IMR-90 (cell line): ENCODE measurements at regions not wholly inside any gene's neighbourhood (a gene's known extent, or its start where the extent isn't known, plus 50 kb on each side); places are given as distances from the start of the nearest gene placed in this dataset.

Experiments used
- ATAC-seq: fragments of 200-7000 bp; cut with Tn5 transposase; 2 replicates; pipeline ENCODE4 v1.9.1; 2020; ENCODE audit warnings: low read depth, mild to moderate bottlenecking, moderate library complexity
- BruUV-seq: library from RNA; stranded (reverse); fragments of 400-500 nt; replicated peaks from 2 replicates; lab custom pipeline; 2021; lab: Mats Ljungman, UMichigan
- CTCF ChIA-PET: fragments of 300-600 bp; formaldehyde crosslinking; extraction: SDS; loops from one replicate; lab custom pipeline; 2021; ENCODE audit warnings: antibody characterized with exemption; lab: Yijun Ruan, JAX
- POLR2A ChIA-PET: fragments of 300-600 bp; sonication (Branson Sonifier 250); formaldehyde crosslinking; loops from one replicate; lab custom pipeline; 2022; ENCODE audit warnings: antibody characterized with exemption; ENCODE audit not compliant: unreplicated experiment; lab: Charles Lee
- DNase-seq: peaks from one replicate; pipeline ENCODE4 v3.0.0; 2013
- H2AFZ ChIP-seq: replicated peaks from 2 replicates; pipeline ENCODE3; 2013; ENCODE audit warnings: low read length, mild to moderate bottlenecking; ENCODE audit not compliant: poor library complexity
- H2AK5ac ChIP-seq: 2 replicates; pipeline ENCODE4 v1.6.1; 2013; ENCODE audit warnings: low read depth, low read length, inconsistent platforms
- H2AK9ac ChIP-seq: replicated peaks from 2 replicates; pipeline ENCODE3; 2013; ENCODE audit warnings: mild to moderate bottlenecking, low read depth, low read length, moderate library complexity; ENCODE audit not compliant: poor library complexity
- H2BK120ac ChIP-seq: 2 replicates; pipeline ENCODE4 v1.6.1; 2013; ENCODE audit warnings: low read depth, low read length, inconsistent platforms
- H2BK15ac ChIP-seq: 3 replicates; pipeline ENCODE4 v1.6.1; 2013; ENCODE audit warnings: low read depth, low read length, inconsistent platforms
- H2BK20ac ChIP-seq: 2 replicates; pipeline ENCODE4 v1.6.1; 2013; ENCODE audit warnings: low read depth, mild to moderate bottlenecking, inconsistent platforms, low read length, moderate library complexity
- H2BK5ac ChIP-seq: 2 replicates; pipeline ENCODE4 v1.6.1; 2013; ENCODE audit warnings: mild to moderate bottlenecking, low read depth, low read length, inconsistent platforms; ENCODE audit not compliant: poor library complexity, severe bottlenecking
- H3K14ac ChIP-seq: replicated peaks from 2 replicates; pipeline ENCODE4 v1.6.1; 2013; ENCODE audit warnings: low read depth, low read length, inconsistent platforms
- H3K18ac ChIP-seq: 2 replicates; pipeline ENCODE4 v1.6.1; 2013; ENCODE audit warnings: low read depth, low read length, control low read depth
- H3K23ac ChIP-seq: 2 replicates; pipeline ENCODE4 v1.6.1; 2013; ENCODE audit warnings: low read depth, low read length, inconsistent platforms
- H3K27ac ChIP-seq: 2 replicates; pipeline ENCODE4 v1.5.1; 2013; ENCODE audit warnings: mild to moderate bottlenecking, control low read depth, low read length; ENCODE audit not compliant: insufficient read depth
- H3K27me3 ChIP-seq: 2 replicates; pipeline ENCODE4 v1.6.1; 2013; ENCODE audit warnings: low read length; ENCODE audit not compliant: control insufficient read depth, insufficient read depth
- H3K36me3 ChIP-seq: 2 replicates; pipeline ENCODE4 v1.6.1; 2013; ENCODE audit warnings: low read length, mixed read lengths; ENCODE audit not compliant: control insufficient read depth, insufficient read depth
- H3K4ac ChIP-seq: 2 replicates; pipeline ENCODE4 v1.6.1; 2013; ENCODE audit warnings: low read depth, low read length, inconsistent platforms
- H3K4me1 ChIP-seq: 2 replicates; pipeline ENCODE4 v1.6.1; 2013; ENCODE audit warnings: low read length, mixed read lengths; ENCODE audit not compliant: control insufficient read depth, insufficient read depth
- H3K4me2 ChIP-seq: 2 replicates; pipeline ENCODE4 v1.6.1; 2013; ENCODE audit warnings: low read depth, mild to moderate bottlenecking, control low read depth, low read length, moderate library complexity
- H3K4me3 ChIP-seq: 2 replicates; pipeline ENCODE4 v1.5.1; 2013; ENCODE audit warnings: low read depth, mild to moderate bottlenecking, control low read depth, low read length, moderate library complexity; ENCODE audit not compliant: insufficient read depth
- H3K56ac ChIP-seq: 2 replicates; pipeline ENCODE4 v1.6.1; 2013; ENCODE audit warnings: low read length, inconsistent platforms; ENCODE audit not compliant: insufficient read depth; ENCODE audit errors: extremely low read depth
- H3K79me1 ChIP-seq, 2 experiments: 2 replicates each; pipeline ENCODE4 v1.6.1; 2013; ENCODE audit warnings: low read length in 2 of 2, inconsistent platforms in 1 of 2, low read depth in 1 of 2
- H3K9ac ChIP-seq: 2 replicates; pipeline ENCODE4 v1.6.1; 2013; ENCODE audit warnings: low read depth, low read length, control low read depth
- H3K9me1 ChIP-seq: 2 replicates; pipeline ENCODE4 v1.6.1; 2013; ENCODE audit warnings: low read length, inconsistent platforms; ENCODE audit not compliant: insufficient read depth
- H3K9me3 ChIP-seq: 2 replicates; pipeline ENCODE4 v1.6.1; 2013; ENCODE audit warnings: low read length; ENCODE audit not compliant: control insufficient read depth, insufficient read depth
- H4K20me1 ChIP-seq: 2 replicates; pipeline ENCODE4 v1.6.1; 2013; ENCODE audit warnings: low read length, inconsistent platforms; ENCODE audit not compliant: insufficient read depth
- H4K5ac ChIP-seq: 2 replicates; pipeline ENCODE4 v1.6.1; 2013; ENCODE audit warnings: mild to moderate bottlenecking, low read depth, low read length, control low read depth
- H4K8ac ChIP-seq, 2 experiments: 2 replicates each; pipeline ENCODE4 v1.6.1; 2013; ENCODE audit warnings: low read depth in 2 of 2, low read length in 2 of 2, control low read depth in 1 of 2, inconsistent platforms in 1 of 2
- H4K91ac ChIP-seq: 2 replicates; pipeline ENCODE4 v1.6.1; 2013; ENCODE audit warnings: low read depth, low read length, inconsistent platforms; ENCODE audit not compliant: insufficient read depth
- BHLHE40 ChIP-seq: fragments of 150-350 bp; IDR thresholded peaks from 2 replicates; pipeline ENCODE4 v1.6.1; 2016; ENCODE audit warnings: mild to moderate bottlenecking, low read depth, low read length
- CEBPB ChIP-seq: IDR thresholded peaks from 2 replicates; pipeline ENCODE4 v1.6.1; 2012; ENCODE audit warnings: low read depth, low read length, improper control_type of control experiment
- CHD1 ChIP-seq: IDR thresholded peaks from 2 replicates; pipeline ENCODE4 v1.6.1; 2012; ENCODE audit warnings: low read depth, low read length, improper control_type of control experiment
- ELK1 ChIP-seq: fragments of 150-350 bp; IDR thresholded peaks from 2 replicates; pipeline ENCODE4 v1.6.1; 2016; ENCODE audit warnings: low read depth, mild to moderate bottlenecking, low read length, moderate library complexity, borderline replicate concordance
- FOS ChIP-seq: fragments of 150-350 bp; IDR thresholded peaks from 2 replicates; pipeline ENCODE4 v1.6.1; 2016; ENCODE audit warnings: low read depth, low read length
- MAFK ChIP-seq: IDR thresholded peaks from 2 replicates; pipeline ENCODE4 v1.6.1; 2012; ENCODE audit warnings: low read depth, low read length, improper control_type of control experiment
- MAZ ChIP-seq: IDR thresholded peaks from 2 replicates; pipeline ENCODE4 v1.6.1; 2012; ENCODE audit warnings: low read depth, mild to moderate bottlenecking, low read length, improper control_type of control experiment, moderate library complexity, borderline replicate concordance
- MXI1 ChIP-seq: IDR thresholded peaks from 2 replicates; pipeline ENCODE4 v1.6.1; 2012; ENCODE audit warnings: low read depth, mild to moderate bottlenecking, low read length, moderate library complexity, borderline replicate concordance
- NFE2L2 ChIP-seq: fragments of 150-350 bp; IDR thresholded peaks from 2 replicates; pipeline ENCODE4 v1.6.1; 2016; ENCODE audit warnings: low read depth, mild to moderate bottlenecking, low read length
- POLR2A ChIP-seq: IDR thresholded peaks from 2 replicates; pipeline ENCODE4 v1.6.1; 2012; ENCODE audit warnings: mild to moderate bottlenecking, low read depth, low read length
- RAD21 ChIP-seq: IDR thresholded peaks from 2 replicates; pipeline ENCODE4 v1.6.1; 2012; ENCODE audit warnings: low read length, improper control_type of control experiment
- RCOR1 ChIP-seq: IDR thresholded peaks from 2 replicates; pipeline ENCODE4 v1.6.1; 2012; ENCODE audit warnings: mild to moderate bottlenecking, low read length, improper control_type of control experiment; ENCODE audit not compliant: insufficient replicate concordance
- RFX5 ChIP-seq: IDR thresholded peaks from 2 replicates; pipeline ENCODE4 v1.8.0; 2012; ENCODE audit warnings: low read depth, mild to moderate bottlenecking, low read length, moderate library complexity
- SMC3 ChIP-seq: fragments of 150-350 bp; IDR thresholded peaks from 2 replicates; pipeline ENCODE4 v1.6.1; 2016; ENCODE audit warnings: low read depth, mild to moderate bottlenecking, antibody characterized with exemption, low read length, moderate library complexity
- WGBS, 2 experiments: methylation state at CpG; one replicate each; pipeline versions ENCODE4 v1.1.5 to v1.1.7; 2013; ENCODE audit warnings: missing lambda C conversion rate in 2 of 2; ENCODE audit not compliant: insufficient read length in 1 of 2; ENCODE audit errors: extremely low coverage in 2 of 2; 5-methylcytosine and 5-hydroxymethylcytosine counted together
- dilution Hi-C: fragments of 300-500 bp; cut with HindIII; formaldehyde crosslinking; loops from one replicate; pipeline ENCODE4 v1.14.3; 2018; ENCODE audit warnings: low sequenced_read_pairs; ENCODE audit not compliant: unreplicated experiment
- in situ Hi-C: fragments of 300-500 bp; cut with MboI; formaldehyde crosslinking; loops from 3 replicates; pipeline ENCODE4 v1.14.3; 2019; ENCODE audit warnings: low sequenced_read_pairs, inconsistent platforms, mixed read lengths
- intact Hi-C: fragments of 100-400 bp; cut with micrococcal nuclease; formaldehyde crosslinking; loops from 2 replicates; pipeline ENCODE4 v1.10.0; 2022
- TF ChIP-seq, protein P1 (sequence below): conservative IDR thresholded peaks from 2 replicates; pipeline ENCODE4 v1.5.1; 2012; ENCODE audit warnings: mild to moderate bottlenecking, low read depth, low read length, improper control_type of control experiment
- TF ChIP-seq, protein P2 (sequence below): fragments of 150-350 bp; IDR thresholded peaks from 2 replicates; pipeline ENCODE4 v1.6.1; 2017; ENCODE audit warnings: mild to moderate bottlenecking, antibody characterized with exemption, low read length, low read depth

DNA sequence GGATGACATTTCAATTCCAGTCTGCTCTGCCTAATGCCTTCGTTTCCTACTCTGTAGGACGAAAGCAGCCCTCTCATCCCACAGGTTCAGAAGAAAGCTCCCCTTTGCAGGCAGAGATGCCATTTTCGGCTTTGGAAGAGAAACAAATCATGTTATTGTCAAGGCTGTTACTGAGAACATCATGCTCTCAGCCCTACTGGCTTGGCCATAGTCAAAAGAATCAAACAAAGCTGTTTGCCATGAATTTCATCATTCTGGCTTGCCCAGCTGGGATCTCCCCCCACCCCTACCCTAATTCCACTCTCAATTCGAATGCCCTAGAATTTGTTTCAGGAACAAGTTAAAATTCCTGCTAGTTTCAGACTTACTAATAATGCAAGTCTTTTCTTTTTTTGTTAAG is 162.3 kb upstream of the SERP2 start:
- Histone ChIP-seq H3K9me3 (peaks cover 5% of the 10 kb centered on the region; the same call in 1 of the 2 replicates), H3K14ac (no peak overlapping the region), H3K23ac (no peak overlapping the region), H3K79me1 (no peaks in the 10 kb centered on the region), H3K9ac (no peak overlapping the region), H3K56ac (no peak overlapping the region), H4K20me1 (no peaks in the 10 kb centered on the region), H2AK9ac (no peak overlapping the region), H4K5ac (no peak overlapping the region), H3K4ac (no peak overlapping the region), H2BK15ac (no peak overlapping the region), H3K4me2 (no peak overlapping the region), H4K8ac (no peak overlapping the region), H3K36me3 (no peaks in the 10 kb centered on the region), H2BK120ac (no peak overlapping the region), H3K4me1 (peaks cover 3% of the 10 kb centered on the region; the same call in 1 of the 2 replicates), H2BK20ac (no peak overlapping the region), H2AK5ac (no peak overlapping the region), H2BK5ac (no peak overlapping the region), H2AFZ (no peak overlapping the region), H3K27ac (no peak overlapping the region), H3K9me1 (no peaks in the 10 kb centered on the region), H3K18ac (no peak overlapping the region), H4K91ac (no peak overlapping the region), H3K27me3 (peaks cover 7% of the 10 kb centered on the region; the same call in 1 of the 2 replicates), H3K4me3 (no peak overlapping the region)
- ChIA-PET POLR2A (no interaction called here), CTCF (no interaction called here)
- WGBS, 2 experiments = 100% methylated on average over 1 of the region's 4 CpGs; no CpG with 5 or more reads in 1 of the 2 experiments
- intact Hi-C loops = no loop called here
- dilution Hi-C loops = no loop called here
- no peak for DNase-seq
- in situ Hi-C loops = no loop called here
- no peak for ATAC-seq
- TF ChIP-seq BHLHE40 = no peak
- no peak for TF ChIP-seq CHD1
- TF ChIP-seq, protein P1, sequence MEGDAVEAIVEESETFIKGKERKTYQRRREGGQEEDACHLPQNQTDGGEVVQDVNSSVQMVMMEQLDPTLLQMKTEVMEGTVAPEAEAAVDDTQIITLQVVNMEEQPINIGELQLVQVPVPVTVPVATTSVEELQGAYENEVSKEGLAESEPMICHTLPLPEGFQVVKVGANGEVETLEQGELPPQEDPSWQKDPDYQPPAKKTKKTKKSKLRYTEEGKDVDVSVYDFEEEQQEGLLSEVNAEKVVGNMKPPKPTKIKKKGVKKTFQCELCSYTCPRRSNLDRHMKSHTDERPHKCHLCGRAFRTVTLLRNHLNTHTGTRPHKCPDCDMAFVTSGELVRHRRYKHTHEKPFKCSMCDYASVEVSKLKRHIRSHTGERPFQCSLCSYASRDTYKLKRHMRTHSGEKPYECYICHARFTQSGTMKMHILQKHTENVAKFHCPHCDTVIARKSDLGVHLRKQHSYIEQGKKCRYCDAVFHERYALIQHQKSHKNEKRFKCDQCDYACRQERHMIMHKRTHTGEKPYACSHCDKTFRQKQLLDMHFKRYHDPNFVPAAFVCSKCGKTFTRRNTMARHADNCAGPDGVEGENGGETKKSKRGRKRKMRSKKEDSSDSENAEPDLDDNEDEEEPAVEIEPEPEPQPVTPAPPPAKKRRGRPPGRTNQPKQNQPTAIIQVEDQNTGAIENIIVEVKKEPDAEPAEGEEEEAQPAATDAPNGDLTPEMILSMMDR = no peak
- TF ChIP-seq POLR2A = no peak
- TF ChIP-seq MAZ = no peak
- TF ChIP-seq MAFK = no peak
- no peak for TF ChIP-seq SMC3
- no peak for TF ChIP-seq RCOR1
- no peak for TF ChIP-seq RFX5
- no peak for TF ChIP-seq MXI1
- TF ChIP-seq FOS = no peak
- TF ChIP-seq, protein P2, sequence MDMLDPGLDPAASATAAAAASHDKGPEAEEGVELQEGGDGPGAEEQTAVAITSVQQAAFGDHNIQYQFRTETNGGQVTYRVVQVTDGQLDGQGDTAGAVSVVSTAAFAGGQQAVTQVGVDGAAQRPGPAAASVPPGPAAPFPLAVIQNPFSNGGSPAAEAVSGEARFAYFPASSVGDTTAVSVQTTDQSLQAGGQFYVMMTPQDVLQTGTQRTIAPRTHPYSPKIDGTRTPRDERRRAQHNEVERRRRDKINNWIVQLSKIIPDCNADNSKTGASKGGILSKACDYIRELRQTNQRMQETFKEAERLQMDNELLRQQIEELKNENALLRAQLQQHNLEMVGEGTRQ = no peak
- TF ChIP-seq CEBPB = no peak
- TF ChIP-seq NFE2L2 = no peak
- no peak for TF ChIP-seq RAD21
- no peak for TF ChIP-seq ELK1
- BruUV-seq = no TSS peak
